H1 (cell line): ENCODE measurements at regions not wholly inside any gene's neighbourhood (a gene's known extent, or its start where the extent isn't known, plus 50 kb on each side); places are given as distances from the start of the nearest gene placed in this dataset.

Experiments
- CTCF ChIA-PET: fragments of 300-600 bp; sonication (Branson Sonifier 250); formaldehyde crosslinking; loops from one replicate; lab custom pipeline; 2021; ENCODE audit not compliant: partially characterized antibody; lab: Charles Lee
- POLR2A ChIA-PET: fragments of 300-600 bp; sonication (Branson Sonifier 250); formaldehyde crosslinking; loops from one replicate; lab custom pipeline; 2021; ENCODE audit warnings: inconsistent platforms; ENCODE audit not compliant: partially characterized antibody; lab: Charles Lee
- DNase-seq, 2 experiments: peaks; one replicate each; pipeline versions ENCODE4 v3.0.0 to v3.0.0-alpha.2; 2010 to 2022; ENCODE audit warnings: low spot score in 2 of 2, low read depth in 1 of 2, mixed read lengths in 1 of 2
- FAIRE-seq: peaks from 2 replicates; lab custom pipeline; 2011; peaks lifted over from hg19 to GRCh38; lab: Jason Lieb, UNC
- H2AFZ ChIP-seq: 2 replicates; pipeline ENCODE4 v1.8.1; 2012; ENCODE audit warnings: low read length, inconsistent platforms
- H2AK5ac ChIP-seq: 2 replicates; pipeline ENCODE4 v1.6.1; 2013; ENCODE audit warnings: low read depth, low read length
- H2BK120ac ChIP-seq: replicated peaks from 2 replicates; pipeline ENCODE3; 2013; ENCODE audit warnings: low read depth, low read length, inconsistent platforms
- H2BK12ac ChIP-seq: 2 replicates; pipeline ENCODE4 v1.6.1; 2013; ENCODE audit warnings: low read depth, low read length
- H2BK15ac ChIP-seq: 2 replicates; pipeline ENCODE4 v1.6.1; 2013; ENCODE audit warnings: low read length
- H2BK20ac ChIP-seq: 2 replicates; pipeline ENCODE4 v1.6.1; 2013; ENCODE audit warnings: low read length
- H2BK5ac ChIP-seq: 2 replicates; pipeline ENCODE4 v1.6.1; 2013; ENCODE audit warnings: low read depth, low read length
- H3K14ac ChIP-seq: 2 replicates; pipeline ENCODE4 v1.6.1; 2013; ENCODE audit warnings: inconsistent platforms; ENCODE audit not compliant: insufficient read length
- H3K18ac ChIP-seq: 2 replicates; pipeline ENCODE4 v1.6.1; 2013; ENCODE audit warnings: low read length; ENCODE audit errors: extremely low read depth
- H3K23ac ChIP-seq: 2 replicates; pipeline ENCODE4 v1.6.1; 2013; ENCODE audit warnings: inconsistent platforms; ENCODE audit not compliant: insufficient read length
- H3K23me2 ChIP-seq: 2 replicates; pipeline ENCODE4 v1.6.1; 2013; ENCODE audit warnings: low read depth, low read length
- H3K27ac ChIP-seq: 2 replicates; pipeline ENCODE4 v1.6.1; 2011; ENCODE audit warnings: low read depth, low read length, inconsistent platforms
- H3K27me3 ChIP-seq, 4 experiments: replicated peaks in 1 of 4; 1 replicate in 1 of 4; 2 replicates in 3 of 4; pipeline versions ENCODE4 v1.6.1 to v1.8.1; 2011 to 2013; ENCODE audit warnings: low read length in 3 of 4, mild to moderate bottlenecking in 3 of 4, inconsistent platforms in 2 of 4, mixed read lengths in 2 of 4, moderate library complexity in 1 of 4; ENCODE audit not compliant: control insufficient read depth in 3 of 4, insufficient read depth in 3 of 4; ENCODE audit errors: extremely low read depth in 1 of 4
- H3K36me3 ChIP-seq, 4 experiments: 2 replicates each; pipeline versions ENCODE4 v1.6.1 to v1.8.1; 2011 to 2013; ENCODE audit warnings: mild to moderate bottlenecking in 4 of 4, low read length in 3 of 4, moderate library complexity in 2 of 4, control low read depth in 1 of 4, inconsistent platforms in 1 of 4; ENCODE audit not compliant: insufficient read depth in 4 of 4, control insufficient read depth in 2 of 4
- H3K4ac ChIP-seq: replicated peaks from 2 replicates; pipeline ENCODE3; 2013; ENCODE audit warnings: low read length, low read depth, mixed read lengths, inconsistent platforms; ENCODE audit not compliant: insufficient read length
- H3K4me1 ChIP-seq, 4 experiments: replicated peaks in 1 of 4; 1 replicate in 1 of 4; 2 replicates in 3 of 4; pipeline versions ENCODE4 v1.6.1 to v1.8.1; 2011 to 2013; ENCODE audit warnings: low read length in 3 of 4, inconsistent platforms in 2 of 4, mixed read lengths in 1 of 4; ENCODE audit not compliant: insufficient read depth in 4 of 4, control insufficient read depth in 3 of 4
- H3K4me2 ChIP-seq, 2 experiments: 2 replicates each; pipeline versions ENCODE4 v1.6.1 to v1.8.1; 2011 to 2013; ENCODE audit warnings: low read depth in 2 of 2, low read length in 2 of 2, control low read depth in 1 of 2, inconsistent platforms in 1 of 2, mild to moderate bottlenecking in 1 of 2; ENCODE audit not compliant: insufficient read depth in 1 of 2
- H3K4me3 ChIP-seq, 4 experiments: fragments of 200-600, 300-600 bp in 1 of 4; sonication (generic), shearing (Covaris generic), sonication (Bioruptor Twin) in 1 of 4; 2 replicates each; pipeline versions ENCODE4 v1.5.1 to v1.8.1; 2011 to 2016; ENCODE audit warnings: low read length in 4 of 4, low read depth in 3 of 4, control low read depth in 2 of 4, inconsistent platforms in 2 of 4, mild to moderate bottlenecking in 2 of 4, mixed read lengths in 1 of 4, moderate library complexity in 1 of 4; ENCODE audit not compliant: insufficient read depth in 2 of 4; ENCODE audit errors: extremely low read depth in 1 of 4
- H3K56ac ChIP-seq: replicated peaks from 2 replicates; pipeline ENCODE3; 2013; ENCODE audit warnings: low read depth, mild to moderate bottlenecking, mixed read lengths, low read length, inconsistent platforms; ENCODE audit not compliant: insufficient read length
- H3K79me1 ChIP-seq: 2 replicates; pipeline ENCODE4 v1.6.1; 2013; ENCODE audit warnings: low read depth, low read length, control low read depth
- H3K79me2 ChIP-seq, 2 experiments: 2 replicates each; pipeline versions ENCODE4 v1.6.1 to v1.8.1; 2012 to 2013; ENCODE audit warnings: low read length in 2 of 2, mild to moderate bottlenecking in 2 of 2, inconsistent platforms in 1 of 2; ENCODE audit not compliant: insufficient read depth in 2 of 2, control insufficient read depth in 1 of 2
- H3K9ac ChIP-seq, 4 experiments: replicated peaks in 1 of 4; 1 replicate in 1 of 4; 2 replicates in 3 of 4; pipeline versions ENCODE4 v1.6.1 to v1.8.1; 2011 to 2013; ENCODE audit warnings: low read depth in 3 of 4, low read length in 3 of 4, control low read depth in 2 of 4, mild to moderate bottlenecking in 2 of 4, moderate library complexity in 2 of 4, inconsistent platforms in 1 of 4; ENCODE audit errors: extremely low read depth in 1 of 4
- H3K9me3 ChIP-seq, 2 experiments: 2 replicates each; pipeline versions ENCODE4 v1.6.1 to v1.8.1; 2012 to 2013; ENCODE audit warnings: mild to moderate bottlenecking in 2 of 2, moderate library complexity in 2 of 2, control low read depth in 1 of 2, inconsistent platforms in 1 of 2, low read depth in 1 of 2, low read length in 1 of 2, mixed read lengths in 1 of 2; ENCODE audit not compliant: insufficient read depth in 2 of 2
- H4K20me1 ChIP-seq, 2 experiments: replicated peaks in 1 of 2; 2 replicates each; pipeline versions ENCODE3 to v1.8.1; 2011 to 2013; ENCODE audit warnings: inconsistent platforms in 2 of 2, low read length in 2 of 2, mild to moderate bottlenecking in 1 of 2; ENCODE audit not compliant: insufficient read depth in 2 of 2, control insufficient read depth in 1 of 2
- H4K5ac ChIP-seq: 2 replicates; pipeline ENCODE4 v1.6.1; 2013; ENCODE audit warnings: low read length, low read depth, mixed read lengths, inconsistent platforms; ENCODE audit not compliant: insufficient read length
- H4K8ac ChIP-seq: 2 replicates; pipeline ENCODE4 v1.8.0; 2013; ENCODE audit warnings: mild to moderate bottlenecking, moderate library complexity, low read length, inconsistent platforms; ENCODE audit not compliant: insufficient read depth; ENCODE audit errors: extremely low read depth
- H4K91ac ChIP-seq: replicated peaks from 2 replicates; pipeline ENCODE3; 2013; ENCODE audit warnings: low read length, mixed read lengths, inconsistent platforms; ENCODE audit not compliant: insufficient read length
- EGR1 ChIP-seq: IDR thresholded peaks from 2 replicates; pipeline ENCODE4 v1.6.1; 2011; ENCODE audit warnings: low read depth, low read length, borderline replicate concordance
- HDAC6 ChIP-seq: IDR thresholded peaks from one replicate; pipeline ENCODE4 v1.7.1; 2012; ENCODE audit warnings: low read depth, mild to moderate bottlenecking, inconsistent platforms, low read length, moderate library complexity
- PHF8 ChIP-seq: fragments of 200-600 bp; sonication (generic); conservative IDR thresholded peaks from 2 replicates; pipeline ENCODE4 v1.7.1; 2012; ENCODE audit warnings: low read depth, mild to moderate bottlenecking, inconsistent platforms, low read length, moderate library complexity
- SIRT6 ChIP-seq: IDR thresholded peaks from one replicate; pipeline ENCODE4 v1.7.1; 2012; ENCODE audit warnings: low read length, inconsistent platforms
- WGBS, 2 experiments: shearing (Covaris generic) in 1 of 2; methylation state at CpG; one replicate each; pipeline versions ENCODE4 v1.1.6 to v1.1.7; 2013 to 2015; ENCODE audit warnings: low lambda C conversion rate in 2 of 2, mixed read lengths in 2 of 2, inconsistent platforms in 1 of 2, low coverage in 1 of 2, missing lambda C conversion rate in 1 of 2; ENCODE audit not compliant: insufficient replicate concordance in 2 of 2, insufficient coverage in 1 of 2, insufficient read length in 1 of 2; ENCODE audit errors: extremely low coverage in 1 of 2, missing lambda C conversion rate in 1 of 2; 5-methylcytosine and 5-hydroxymethylcytosine counted together

DNA sequence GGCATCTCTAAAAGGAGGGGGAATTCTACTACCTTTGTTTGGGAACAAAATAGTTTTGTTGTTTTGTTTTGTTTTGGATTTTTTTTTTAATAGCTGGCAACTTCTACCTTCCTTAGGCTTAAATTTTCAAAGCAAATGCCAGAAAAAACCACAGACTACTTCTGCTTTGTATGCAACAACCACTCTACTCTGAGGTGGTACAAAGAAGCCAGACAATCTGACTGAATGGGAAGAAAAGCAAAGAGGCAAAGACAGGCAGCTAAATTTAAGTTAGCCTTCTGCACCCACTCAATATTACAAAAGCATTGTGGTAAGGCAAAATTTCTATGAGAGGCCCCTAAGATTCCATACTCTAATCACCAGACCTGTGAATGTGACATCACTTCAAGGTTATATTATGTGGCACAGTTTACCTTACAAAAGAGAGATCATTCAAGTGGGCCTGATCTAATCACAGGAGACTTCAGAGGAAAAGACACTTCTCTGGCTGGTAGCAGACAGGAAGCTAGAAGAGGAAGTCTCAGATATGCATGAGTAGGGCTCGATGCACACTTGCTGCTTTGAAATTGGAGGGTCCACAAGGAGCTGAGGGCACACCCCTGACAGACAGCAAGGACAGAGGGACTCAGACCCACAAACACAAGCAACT lies 566.6 kb downstream of the RPS29 start:
- Histone ChIP-seq H2BK12ac (no peak overlapping the region), H2BK120ac (no peak overlapping the region), H2BK20ac (no peak overlapping the region), H3K36me3 (no peaks in the 10 kb centered on the region), H3K9ac (no peak overlapping the region), H3K27ac (no peak overlapping the region), H3K9me3 (no peaks in the 10 kb centered on the region), H3K27me3 (no peaks in the 10 kb centered on the region), H3K4me3 (no peak overlapping the region), H2BK5ac (no peak overlapping the region), H3K56ac (no peak overlapping the region), H3K23me2 (no peaks in the 10 kb centered on the region), H4K5ac (no peak overlapping the region), H4K20me1 (no peaks in the 10 kb centered on the region), H3K79me1 (no peaks in the 10 kb centered on the region), H2BK15ac (no peak overlapping the region), H2AK5ac (no peak overlapping the region), H3K4me2 (no peak overlapping the region), H4K91ac (no peak overlapping the region), H4K8ac (no peak overlapping the region), H3K4ac (no peak overlapping the region), H3K4me1 (no peaks in the 10 kb centered on the region), H3K14ac (no peak overlapping the region), H3K79me2 (no peaks in the 10 kb centered on the region), H3K18ac (no peak overlapping the region), H2AFZ (0 out of 2 replicates have a peak overlapping the region, but pooled peaks have one; percentile 28), H3K23ac (no peak overlapping the region)
- ChIA-PET CTCF (interaction anchor here (0.7 to 0.8 kb wide), 2 partner anchors 24 to 329 kb away, joined by 3 to 4 read pairs; no protein-coding TSS in a partner anchor), POLR2A (no interaction called here)
- 100% methylated on average over 1 of the region's 1 CpG; no CpG with 5 or more reads in 1 of the 2 experiments for WGBS, 2 experiments
- TF ChIP-seq EGR1 (no peak), HDAC6 (no peak), PHF8 (no peak), SIRT6 (no peak)
- DNase-seq, result no peak
- FAIRE-seq, result no peak
